SK-N-SH treated with all-trans-retinoic acid at 6 μM for 48 hours (cell line): ENCODE measurements at regions not wholly inside any gene's neighbourhood (a gene's known extent, or its start where the extent isn't known, plus 50 kb on each side); places are given as distances from the start of the nearest gene placed in this dataset.

ENCODE experiments used
- ATAC-seq: fragments of 200-7000 bp; cut with Tn5 transposase; 3 replicates; pipeline ENCODE4 v1.9.1; 2020; ENCODE audit warnings: mild to moderate bottlenecking, moderate library complexity
- ARNTL ChIP-seq: fragments of 450-650 bp; formaldehyde crosslinking; IDR thresholded peaks from 2 replicates; pipeline ENCODE4 v1.5.0; 2020; ENCODE audit warnings: low read depth, mild to moderate bottlenecking, moderate library complexity, borderline replicate concordance
- BACH2 ChIP-seq: fragments of 250-450 bp; sonication (Bioruptor Pico); IDR thresholded peaks from 2 replicates; pipeline ENCODE4 v1.9.0; 2021; ENCODE audit warnings: mild to moderate bottlenecking, borderline replicate concordance
- CREB5 ChIP-seq: fragments of 250-450 bp; sonication (Bioruptor Pico); IDR thresholded peaks from 2 replicates; pipeline ENCODE4 v1.5.1; 2020; ENCODE audit warnings: low read depth, mild to moderate bottlenecking, moderate library complexity
- CSDC2 ChIP-seq: fragments of 250-450 bp; sonication (Bioruptor Pico); IDR thresholded peaks from 2 replicates; pipeline ENCODE4 v1.5.0; 2020; ENCODE audit warnings: mild to moderate bottlenecking, moderate library complexity
- CSRNP3 ChIP-seq: fragments of 250-450 bp; sonication (Bioruptor Pico); IDR thresholded peaks from 2 replicates; pipeline ENCODE4 v1.5.1; 2021; ENCODE audit warnings: mild to moderate bottlenecking, moderate library complexity
- ESRRG ChIP-seq: fragments of 250-450 bp; sonication (Bioruptor Pico); IDR thresholded peaks from 2 replicates; pipeline ENCODE4 v1.6.1; 2021; ENCODE audit warnings: mild to moderate bottlenecking
- GLIS3 ChIP-seq: fragments of 250-450 bp; sonication (Bioruptor Pico); IDR thresholded peaks from 2 replicates; pipeline ENCODE4 v1.5.0; 2020; ENCODE audit warnings: mild to moderate bottlenecking, moderate library complexity
- ISL1 ChIP-seq: fragments of 250-450 bp; sonication (Bioruptor Pico); IDR thresholded peaks from 2 replicates; pipeline ENCODE4 v2.1.2; 2022; ENCODE audit warnings: mild to moderate bottlenecking, moderate library complexity
- OSR1 ChIP-seq: fragments of 250-450 bp; sonication (Bioruptor Pico); IDR thresholded peaks from 2 replicates; pipeline ENCODE4 v1.8.0; 2022; ENCODE audit warnings: moderate library complexity, mild to moderate bottlenecking, inconsistent platforms
- PATZ1 ChIP-seq: fragments of 250-450 bp; sonication (Bioruptor Pico); IDR thresholded peaks from 2 replicates; pipeline ENCODE4 v1.8.0; 2020; ENCODE audit warnings: mild to moderate bottlenecking, moderate library complexity, borderline replicate concordance
- POU6F1 ChIP-seq: fragments of 250-450 bp; sonication (Bioruptor Pico); IDR thresholded peaks from 2 replicates; pipeline ENCODE4 v1.8.0; 2021; ENCODE audit warnings: low read depth, mild to moderate bottlenecking, moderate library complexity, borderline replicate concordance
- PPARA ChIP-seq: fragments of 250-450 bp; sonication (Bioruptor Pico); IDR thresholded peaks from 2 replicates; pipeline ENCODE4 v1.5.0; 2020; ENCODE audit warnings: mild to moderate bottlenecking, borderline replicate concordance
- RARB ChIP-seq: fragments of 250-450 bp; sonication (Bioruptor Pico); IDR thresholded peaks from 2 replicates; pipeline ENCODE4 v1.8.0; 2021; ENCODE audit warnings: mild to moderate bottlenecking, moderate library complexity
- SNAI2 ChIP-seq: fragments of 250-450 bp; sonication (Bioruptor Pico); IDR thresholded peaks from 2 replicates; pipeline ENCODE4 v1.5.0; 2020; ENCODE audit warnings: mild to moderate bottlenecking, moderate library complexity
- TCF4 ChIP-seq: fragments of 250-450 bp; sonication (Bioruptor Pico); IDR thresholded peaks from 2 replicates; pipeline ENCODE4 v1.8.0; 2021; ENCODE audit warnings: mild to moderate bottlenecking, moderate library complexity, borderline replicate concordance
- TSHZ2 ChIP-seq: fragments of 250-450 bp; sonication (Bioruptor Pico); IDR thresholded peaks from 2 replicates; pipeline ENCODE4 v1.5.0; 2020; ENCODE audit warnings: mild to moderate bottlenecking, moderate library complexity
- ZC3H10 ChIP-seq: fragments of 250-450 bp; sonication (Bioruptor Pico); IDR thresholded peaks from 2 replicates; pipeline ENCODE4 v1.5.1; 2021; ENCODE audit warnings: mild to moderate bottlenecking, moderate library complexity
- ZFP3 ChIP-seq: fragments of 250-450 bp; sonication (Bioruptor Pico); IDR thresholded peaks from 2 replicates; pipeline ENCODE4 v1.5.0; 2020; ENCODE audit warnings: mild to moderate bottlenecking, moderate library complexity
- ZFP30 ChIP-seq: fragments of 450-650 bp; formaldehyde crosslinking; IDR thresholded peaks from 2 replicates; pipeline ENCODE4 v1.5.0; 2022; ENCODE audit warnings: mild to moderate bottlenecking, moderate library complexity
- ZNF565 ChIP-seq: fragments of 450-650 bp; formaldehyde crosslinking; conservative IDR thresholded peaks from 2 replicates; pipeline ENCODE4 v1.5.0; 2020; ENCODE audit warnings: low read depth, mild to moderate bottlenecking, moderate library complexity
- ZNF70 ChIP-seq: fragments of 450-650 bp; formaldehyde crosslinking; IDR thresholded peaks from 2 replicates; pipeline ENCODE4 v1.5.0; 2020; ENCODE audit warnings: mild to moderate bottlenecking, moderate library complexity
- ZNF8 ChIP-seq: fragments of 450-650 bp; formaldehyde crosslinking; IDR thresholded peaks from 2 replicates; pipeline ENCODE4 v1.5.0; 2020; ENCODE audit warnings: mild to moderate bottlenecking, moderate library complexity

- ATAC-seq = no peak
Observed at GRCh38 chr3:147914532-147914931, 505.4 kb downstream of the ZIC1 start.

GRCh38 chr3:147915057-147915456, 505.9 kb downstream of the ZIC1 start:
- no peak for ATAC-seq
- no peak for TF ChIP-seq ZNF70 (CRISPR knock-in tag)
- no peak for TF ChIP-seq OSR1 (CRISPR knock-in tag)
- no peak for TF ChIP-seq ZNF565 (CRISPR knock-in tag)
- no peak for TF ChIP-seq TCF4
- no peak for TF ChIP-seq ZFP3
- TF ChIP-seq ISL1 (CRISPR knock-in tag) = no peak
- no peak for TF ChIP-seq SNAI2
- TF ChIP-seq GLIS3 = no peak
- no peak for TF ChIP-seq CSDC2 (CRISPR knock-in tag)
- TF ChIP-seq ZFP30 (CRISPR knock-in tag) = no peak
- no peak for TF ChIP-seq ARNTL (CRISPR knock-in tag)

More at GRCh38 chr3:147914532-147914931, 505.4 kb downstream of the ZIC1 start:
- TF ChIP-seq ESRRG (CRISPR knock-in tag) (no peak), CSDC2 (CRISPR knock-in tag) (no peak), ZNF8 (no peak), ARNTL (CRISPR knock-in tag) (no peak), POU6F1 (CRISPR knock-in tag) (no peak), SNAI2 (no peak), ZNF70 (CRISPR knock-in tag) (no peak), PPARA (CRISPR knock-in tag) (no peak), TCF4 (no peak), GLIS3 (no peak), ZFP30 (CRISPR knock-in tag) (no peak)

- ATAC-seq = no peak
- TF ChIP-seq BACH2 (CRISPR knock-in tag) (no peak), PATZ1 (no peak), ISL1 (CRISPR knock-in tag) (no peak), CSDC2 (CRISPR knock-in tag) (no peak), GLIS3 (no peak), CREB5 (CRISPR knock-in tag) (no peak)
- TF ChIP-seq, all 23 proteins: peak for 0
Observed at GRCh38 chr3:147919496-147919895, 510.3 kb downstream of the ZIC1 start.

- no peak for ATAC-seq
- no peak for TF ChIP-seq TSHZ2 (CRISPR knock-in tag)
- TF ChIP-seq ZNF70 (CRISPR knock-in tag) = no peak
- TF ChIP-seq ZC3H10 = no peak
- TF ChIP-seq TCF4 = no peak
- TF ChIP-seq CSDC2 (CRISPR knock-in tag) = no peak
- TF ChIP-seq RARB (CRISPR knock-in tag) = no peak
- no peak for TF ChIP-seq CSRNP3
- TF ChIP-seq PPARA (CRISPR knock-in tag) = no peak
- TF ChIP-seq, all 23 proteins: peak for 0
Observed at GRCh38 chr3:147921051-147921450, 511.9 kb downstream of the ZIC1 start.
